NCI-H2029 treated with DMSO at 0.1 percent for 48 hours (cell line): ENCODE measurements at regions not wholly inside any gene's neighbourhood (a gene's known extent, or its start where the extent isn't known, plus 50 kb on each side); places are given as distances from the start of the nearest gene placed in this dataset.
"Not testable (repeated sequence)": the region's sequence is repeated elsewhere in the genome, so short reads cannot be mapped to it uniquely, and the experiment has no call there.

Experiments
- DNase-seq: peaks from one replicate; lab custom pipeline; 2025; lab: John Stamatoyannopoulos, UW

DNA sequence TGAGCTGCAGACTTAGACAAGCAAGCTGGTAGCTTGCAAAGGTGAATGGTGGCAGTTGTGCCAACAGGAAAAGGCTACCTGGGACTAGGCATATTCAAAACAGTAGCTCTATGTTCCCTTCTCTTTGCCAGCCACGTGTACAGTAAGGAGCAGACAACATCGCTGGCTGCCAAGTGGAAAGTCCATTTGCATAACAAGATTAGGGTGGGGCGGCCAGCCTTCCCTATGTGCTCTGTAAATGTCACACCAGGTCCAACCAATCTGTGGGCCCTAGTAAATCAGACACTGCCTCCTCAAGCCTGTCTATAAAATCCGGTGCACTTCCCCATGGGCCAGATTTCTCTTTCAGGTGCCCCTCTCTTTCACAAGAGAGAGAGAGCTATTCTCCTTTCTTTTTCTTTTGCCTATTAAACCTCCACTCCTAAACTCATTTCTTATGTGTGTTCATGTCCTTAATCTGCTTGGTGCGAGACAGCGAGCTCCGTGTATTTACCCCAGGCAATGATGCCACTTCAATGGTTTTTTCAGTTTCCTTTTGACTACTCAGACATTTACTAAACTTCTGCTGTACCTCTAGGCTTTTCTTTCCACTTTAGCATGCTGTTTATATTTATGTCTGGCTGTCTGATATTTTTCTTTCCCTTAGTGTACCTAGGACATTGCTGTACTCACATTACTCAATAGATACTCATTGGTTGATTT lies 297.4 kb upstream of the GCFC2 start:
- DNase-seq, result no peak

DNA sequence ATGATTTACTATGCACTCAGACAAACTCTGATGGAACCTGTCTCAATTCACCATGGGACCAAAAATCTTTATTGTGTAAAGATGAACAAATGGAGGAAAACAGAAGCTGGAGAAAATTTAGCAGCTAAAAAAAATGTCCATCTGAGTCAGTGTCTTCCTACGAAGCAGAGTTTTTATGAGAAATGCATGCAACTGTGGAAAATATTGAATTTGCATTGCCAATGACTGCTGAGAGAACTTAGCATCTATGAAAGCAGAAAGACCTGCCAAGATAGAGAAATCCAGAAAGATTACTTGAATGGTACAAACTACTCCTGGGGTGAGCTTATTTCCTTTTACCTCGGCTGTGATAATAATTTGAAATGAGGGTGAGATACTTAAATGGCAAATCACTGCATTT lies 289.7 kb upstream of the GCFC2 start:
- DNase-seq, result no peak

DNA sequence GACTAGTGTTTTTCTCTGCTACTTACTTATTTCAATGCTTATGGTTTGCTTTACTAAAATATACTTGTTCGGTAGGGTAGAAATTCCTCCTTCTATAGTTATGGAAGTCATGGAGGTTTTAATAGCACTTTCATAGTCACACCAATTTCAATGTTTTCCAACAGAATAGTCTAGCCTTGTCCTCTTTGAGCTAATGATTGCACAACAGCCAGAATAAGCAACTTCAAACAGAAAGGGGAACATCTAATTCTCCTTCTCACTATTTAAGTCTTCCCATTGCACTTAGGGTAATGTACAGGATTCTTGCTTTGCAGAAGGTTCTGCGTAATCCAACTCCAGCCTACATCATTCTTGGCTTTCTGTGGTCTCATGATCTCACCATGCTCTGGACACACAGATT lies 287.7 kb upstream of the GCFC2 start:
- no peak for DNase-seq

DNA sequence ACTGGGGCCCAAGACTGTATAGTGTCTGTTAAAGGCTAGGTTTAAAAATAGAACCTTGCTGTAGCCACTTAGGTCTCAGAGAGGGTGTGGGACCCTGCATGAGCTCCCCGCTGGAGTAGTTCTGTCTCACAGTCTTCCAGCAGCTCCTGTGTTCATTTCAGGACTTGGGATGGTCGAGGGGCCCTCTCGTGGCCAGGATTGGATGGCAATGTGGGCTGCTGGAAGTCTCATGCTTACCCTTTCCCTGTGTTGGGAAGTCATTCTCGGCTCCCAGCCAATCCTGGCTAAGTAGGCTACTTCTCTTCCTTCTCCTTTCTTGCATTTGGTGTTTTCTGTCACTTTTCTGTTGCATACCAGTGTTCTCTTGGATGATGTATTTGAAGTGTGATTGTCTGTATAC lies 284.0 kb upstream of the GCFC2 start:
- no peak for DNase-seq

DNA sequence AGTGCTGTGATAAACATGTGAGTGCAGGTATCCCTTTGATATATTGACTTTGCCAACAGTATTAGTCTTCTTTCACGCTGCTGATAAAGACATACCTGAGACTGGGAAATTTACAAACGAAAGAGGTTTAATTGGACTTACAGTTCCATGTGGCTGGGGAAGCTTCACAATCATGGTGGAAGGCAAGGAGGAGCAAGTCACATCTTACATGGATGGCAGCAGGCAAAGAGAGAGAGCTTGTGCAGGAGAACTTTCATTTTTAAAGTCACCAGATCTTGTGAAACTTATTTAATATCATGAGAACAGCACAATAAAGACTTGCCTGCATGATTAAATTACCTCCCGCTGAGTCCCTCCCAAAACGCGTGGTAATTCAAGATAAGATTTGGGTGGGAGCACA lies 277.9 kb upstream of the GCFC2 start:
- not testable (repeated sequence) for DNase-seq

DNA sequence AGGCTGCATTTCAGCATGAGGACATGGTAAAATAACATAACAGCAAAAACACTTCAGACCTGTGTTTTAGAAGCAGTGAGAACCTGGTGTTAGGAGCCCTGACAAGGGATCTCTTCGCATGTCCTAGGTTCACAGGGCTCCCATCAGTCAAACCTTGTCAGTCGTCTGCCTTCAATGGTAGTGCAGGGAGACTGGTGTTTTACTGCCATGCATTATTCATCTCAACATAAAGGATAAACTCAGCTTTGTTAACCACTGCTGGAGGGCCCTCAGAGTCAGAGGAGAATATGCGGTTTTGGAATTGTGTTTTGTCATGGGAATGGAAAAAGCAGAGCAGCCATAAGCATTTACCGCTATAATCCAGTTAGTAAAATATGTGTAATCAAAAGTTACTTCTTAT lies 275.9 kb upstream of the GCFC2 start:
- DNase-seq, result no peak

DNA sequence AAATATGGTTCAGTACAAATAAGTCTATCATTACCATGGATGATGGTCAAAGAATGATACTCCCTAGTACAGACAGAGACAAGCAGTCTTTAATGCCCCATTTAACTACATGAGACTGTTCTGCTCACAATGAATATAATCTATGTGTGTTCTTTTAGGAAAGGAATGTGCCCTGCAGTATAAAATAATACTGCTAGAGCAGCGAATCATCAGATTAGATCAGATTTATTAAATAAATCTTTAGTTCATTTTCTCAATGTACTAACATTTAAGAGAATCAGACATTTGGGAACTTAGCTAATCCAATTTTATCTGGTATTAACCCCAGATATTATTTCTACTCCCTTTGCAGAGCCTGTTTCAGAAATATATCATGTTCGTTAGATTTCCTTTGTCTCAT lies 272.0 kb upstream of the GCFC2 start:
- no peak for DNase-seq

DNA sequence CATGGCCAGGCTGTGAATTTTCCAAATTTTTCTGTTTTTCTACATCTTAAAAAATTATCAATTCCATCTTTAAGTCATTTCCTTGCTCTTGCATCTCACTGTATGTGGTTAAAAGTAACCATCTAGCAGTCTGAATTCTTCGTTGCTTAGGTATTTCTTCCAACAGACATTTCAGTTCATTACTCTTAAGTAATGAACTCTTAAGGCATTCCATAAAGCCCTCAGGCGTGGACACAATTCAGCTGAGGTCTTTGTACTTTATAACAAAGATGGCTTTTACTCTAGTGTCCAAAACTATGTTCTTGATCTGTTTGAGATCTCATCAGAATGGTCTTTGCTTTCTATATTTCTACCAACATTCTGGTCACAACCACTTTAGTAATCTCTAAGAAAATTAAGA lies 253.9 kb upstream of the GCFC2 start:
- DNase-seq, result no peak

DNA sequence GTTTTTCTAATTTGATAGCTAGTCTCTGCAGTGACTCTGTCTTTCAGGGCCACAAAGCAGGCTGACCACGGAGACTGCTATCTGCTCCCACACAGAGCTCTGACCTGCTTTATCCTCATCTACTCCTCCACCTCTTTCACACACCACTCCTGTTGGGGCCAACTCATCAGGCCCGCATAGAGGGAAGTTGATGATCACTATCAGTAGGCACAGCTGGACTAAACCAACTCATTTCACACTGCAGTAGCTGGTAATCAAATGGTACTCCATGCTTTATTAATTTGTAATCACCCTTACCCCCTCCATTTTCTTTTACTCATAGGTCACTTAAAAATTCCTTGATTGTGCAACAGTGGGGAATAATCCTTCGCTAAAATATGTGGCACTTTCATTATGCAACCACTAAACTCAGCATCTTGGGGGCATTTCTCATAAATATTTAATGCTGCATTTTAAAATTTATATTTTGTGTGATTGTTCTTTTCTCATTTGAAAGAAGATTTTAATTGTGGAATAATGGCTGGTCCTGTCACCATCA lies 249.8 kb upstream of the GCFC2 start:
- DNase-seq, result no peak

DNA sequence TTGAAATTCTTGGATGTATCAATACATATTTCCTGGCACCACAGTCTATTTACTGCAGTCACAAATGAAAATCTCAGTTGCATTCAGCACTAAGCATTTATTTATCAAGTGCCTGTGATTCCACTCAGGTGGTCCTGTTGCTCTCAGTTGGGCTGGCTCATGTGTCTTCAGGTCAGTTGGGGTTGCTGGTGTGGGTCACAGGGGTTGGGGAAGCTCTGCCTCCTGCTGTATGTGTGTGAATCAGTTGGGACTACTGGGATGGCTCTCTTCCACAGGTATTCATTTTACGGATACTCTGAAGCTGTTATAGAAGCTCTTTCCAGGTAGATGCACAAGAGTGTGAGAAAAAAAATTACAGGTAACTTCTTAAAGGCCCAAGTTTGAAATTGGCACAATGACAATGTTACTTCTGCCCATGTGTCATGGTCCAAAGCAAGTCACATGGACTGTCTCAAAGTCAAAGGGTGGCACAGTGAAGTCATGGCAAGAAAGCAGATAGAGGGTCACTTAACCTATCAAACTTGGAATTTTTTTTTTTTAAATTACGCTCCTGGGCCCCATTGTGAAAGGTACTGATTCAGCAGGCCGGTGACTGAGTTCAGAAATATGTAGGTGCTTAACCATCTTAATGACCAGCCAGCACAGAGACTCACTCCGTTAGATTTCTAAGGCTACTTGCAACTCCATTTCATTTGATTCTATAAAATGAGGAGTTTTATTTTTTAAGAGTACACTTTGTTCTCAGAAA lies 249.2 kb upstream of the GCFC2 start:
- no peak for DNase-seq

DNA sequence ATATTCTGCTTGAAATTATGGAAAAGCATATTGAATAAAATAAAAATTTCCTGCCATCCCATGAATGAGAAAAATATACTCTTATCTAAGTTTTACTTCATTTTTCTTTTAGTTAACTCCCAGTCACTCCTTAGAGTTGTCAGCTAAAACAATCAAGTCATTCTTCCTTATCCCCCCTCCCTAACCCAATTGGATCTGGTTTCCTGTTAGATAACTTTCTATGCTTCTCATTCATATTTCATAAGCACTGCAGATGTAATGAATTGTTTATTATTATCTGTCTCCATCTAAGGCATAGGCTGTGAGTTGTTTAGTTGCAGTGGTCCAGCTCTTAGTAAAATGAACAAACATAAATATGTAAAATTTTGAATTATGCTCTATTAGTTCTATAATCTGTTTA lies 244.0 kb upstream of the GCFC2 start:
- no peak for DNase-seq

DNA sequence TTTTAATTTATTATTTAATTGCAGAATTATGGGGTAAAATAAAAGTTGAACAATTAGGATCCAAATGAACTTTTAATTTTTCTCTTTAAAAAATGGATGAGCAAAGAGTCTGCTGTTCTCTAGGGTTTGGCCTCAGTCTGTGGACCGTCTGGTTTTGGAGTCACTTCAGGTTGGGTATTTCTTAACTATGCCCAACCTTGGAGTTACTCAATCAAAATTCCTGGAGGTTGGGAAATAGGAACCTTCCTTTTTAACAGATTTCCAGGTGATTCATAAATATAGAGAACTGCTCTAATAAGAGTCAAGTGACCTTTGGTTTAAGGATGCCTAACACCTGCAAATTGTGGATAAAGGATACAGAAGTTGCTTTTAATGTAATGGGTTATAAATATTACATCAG lies 241.5 kb upstream of the GCFC2 start:
- no peak for DNase-seq

DNA sequence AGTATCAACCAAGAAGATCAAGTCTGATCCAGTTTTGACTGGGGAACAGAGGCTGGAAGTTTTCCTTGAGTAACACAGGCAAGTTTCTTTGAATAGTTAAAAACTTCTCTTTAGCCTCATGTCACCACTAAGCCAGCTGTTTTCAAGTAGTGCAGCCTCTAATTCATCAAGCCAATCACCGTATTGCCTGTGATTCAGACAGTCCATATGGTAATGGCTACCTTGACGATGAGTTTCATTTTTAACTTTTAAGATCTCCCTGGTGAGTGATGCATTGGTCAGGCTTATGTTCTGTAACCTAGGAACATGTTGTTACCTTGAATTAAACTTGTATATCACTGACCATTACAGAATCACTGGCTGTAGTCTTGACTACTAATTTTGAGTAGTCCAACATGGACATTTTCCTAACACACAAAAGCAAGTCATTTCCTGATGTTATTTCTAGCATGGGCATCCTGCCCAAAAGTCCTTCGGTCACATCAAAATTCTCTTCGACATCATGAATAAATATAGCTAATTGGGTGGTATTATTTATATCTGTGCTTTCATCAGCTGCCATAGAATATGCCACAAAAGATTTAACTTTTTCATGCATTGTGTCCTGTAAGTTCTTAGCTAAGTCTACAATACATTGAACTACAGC lies 238.8 kb upstream of the GCFC2 start:
- DNase-seq, result no peak

DNA sequence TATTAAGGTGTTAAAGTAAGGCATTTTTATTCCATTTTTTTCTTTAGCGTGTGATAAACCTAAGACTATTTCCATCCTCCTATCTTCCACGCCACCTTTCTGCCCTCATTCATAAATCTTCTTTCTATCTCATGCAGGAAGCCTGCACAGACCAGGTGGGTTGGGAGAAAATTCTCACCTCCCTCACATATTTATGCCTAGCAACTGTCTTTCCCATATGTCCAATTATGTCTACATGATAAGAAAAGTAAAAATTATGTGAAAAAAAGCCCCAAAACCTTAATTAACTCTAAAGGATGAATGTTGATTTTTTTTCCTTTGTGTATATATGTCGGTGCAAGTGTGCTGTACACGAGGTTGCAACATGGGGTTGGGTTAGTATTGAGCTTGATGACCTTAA lies 225.6 kb upstream of the GCFC2 start:
- no peak for DNase-seq

DNA sequence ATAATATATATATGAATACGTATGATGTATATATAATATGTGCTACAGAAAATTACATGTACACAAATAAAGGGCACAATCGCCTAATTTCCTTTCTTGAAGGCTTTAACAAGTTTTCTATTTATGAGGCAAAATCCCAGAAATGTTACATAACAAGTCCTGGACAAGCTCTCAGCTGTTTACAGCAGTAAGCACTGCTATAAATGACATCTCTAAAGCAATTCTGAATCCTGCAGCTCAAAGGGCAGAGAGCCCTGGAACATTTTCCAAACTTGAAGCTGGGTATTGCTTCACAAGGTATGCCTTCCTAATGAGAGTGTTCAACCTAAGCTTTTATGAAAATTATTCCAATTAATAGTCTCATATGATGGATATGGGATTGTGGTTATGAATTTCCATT lies 222.3 kb upstream of the GCFC2 start:
- no peak for DNase-seq

DNA sequence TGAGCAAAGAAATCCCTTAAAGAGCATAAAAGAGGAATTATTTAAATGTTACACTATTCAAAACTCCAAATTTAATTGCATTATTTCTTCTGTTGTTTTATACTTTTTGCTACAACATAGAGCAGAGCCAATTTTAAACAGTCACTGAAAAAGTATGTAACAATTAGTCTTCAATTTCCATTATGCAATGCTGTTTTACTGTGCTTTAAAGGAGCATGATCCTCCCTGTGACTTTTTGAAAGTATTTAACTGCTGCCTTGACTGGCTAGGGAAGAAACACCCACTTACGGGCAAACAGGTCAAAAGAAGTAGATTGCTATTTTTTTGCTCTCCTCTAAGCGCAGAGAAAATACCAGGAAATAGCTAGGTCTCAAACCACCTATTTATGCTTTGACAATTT lies 217.4 kb upstream of the GCFC2 start:
- DNase-seq, result no peak

DNA sequence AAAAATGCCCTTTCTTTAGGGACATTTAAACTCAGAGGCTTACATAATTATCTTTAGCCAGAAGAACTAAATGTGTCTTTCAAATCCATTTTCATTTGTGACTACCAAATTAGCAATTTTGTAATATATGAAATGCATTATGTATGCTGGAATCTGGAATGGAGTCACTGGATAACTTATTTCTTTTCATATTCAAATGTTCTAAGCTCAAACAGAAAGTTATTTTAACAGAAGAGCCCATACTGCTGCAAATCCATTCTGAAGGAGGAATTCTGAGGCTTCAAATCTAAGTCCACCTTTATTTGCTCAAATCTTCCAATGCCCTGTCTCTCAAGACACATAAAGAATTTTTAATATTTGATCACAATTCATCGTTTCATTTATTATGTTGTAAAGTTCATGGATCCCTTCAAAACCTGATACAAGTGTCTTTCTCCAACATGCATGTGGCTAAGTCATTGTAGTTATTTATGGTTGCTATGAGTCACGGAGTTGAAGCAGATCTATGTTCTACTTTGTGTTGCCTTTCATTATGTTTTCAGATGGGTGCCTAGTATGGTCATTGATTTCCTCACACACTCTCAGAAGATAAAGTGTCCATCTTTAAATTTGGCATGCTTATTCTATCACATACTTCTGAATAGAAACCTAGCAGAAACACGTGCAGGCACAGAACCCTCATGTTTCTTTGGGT lies 214.8 kb upstream of the GCFC2 start:
- no peak for DNase-seq

DNA sequence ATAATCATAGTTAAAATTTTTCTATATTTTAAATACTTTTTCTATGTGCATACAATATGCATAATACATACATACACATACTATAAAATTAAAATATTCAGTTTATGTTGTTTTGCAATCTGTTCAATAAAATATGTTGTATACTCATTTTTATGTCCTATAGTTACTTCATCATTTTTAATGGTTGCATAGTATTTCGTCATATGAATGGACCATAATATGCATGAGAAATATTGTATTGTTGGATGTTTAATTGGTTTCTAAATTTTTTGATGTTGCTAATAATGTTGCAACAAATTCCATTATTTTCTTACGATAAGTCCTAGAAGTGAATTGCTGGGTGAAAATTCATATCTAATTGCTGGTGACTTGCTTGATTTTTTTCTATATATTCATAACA lies 211.5 kb upstream of the GCFC2 start:
- no peak for DNase-seq

DNA sequence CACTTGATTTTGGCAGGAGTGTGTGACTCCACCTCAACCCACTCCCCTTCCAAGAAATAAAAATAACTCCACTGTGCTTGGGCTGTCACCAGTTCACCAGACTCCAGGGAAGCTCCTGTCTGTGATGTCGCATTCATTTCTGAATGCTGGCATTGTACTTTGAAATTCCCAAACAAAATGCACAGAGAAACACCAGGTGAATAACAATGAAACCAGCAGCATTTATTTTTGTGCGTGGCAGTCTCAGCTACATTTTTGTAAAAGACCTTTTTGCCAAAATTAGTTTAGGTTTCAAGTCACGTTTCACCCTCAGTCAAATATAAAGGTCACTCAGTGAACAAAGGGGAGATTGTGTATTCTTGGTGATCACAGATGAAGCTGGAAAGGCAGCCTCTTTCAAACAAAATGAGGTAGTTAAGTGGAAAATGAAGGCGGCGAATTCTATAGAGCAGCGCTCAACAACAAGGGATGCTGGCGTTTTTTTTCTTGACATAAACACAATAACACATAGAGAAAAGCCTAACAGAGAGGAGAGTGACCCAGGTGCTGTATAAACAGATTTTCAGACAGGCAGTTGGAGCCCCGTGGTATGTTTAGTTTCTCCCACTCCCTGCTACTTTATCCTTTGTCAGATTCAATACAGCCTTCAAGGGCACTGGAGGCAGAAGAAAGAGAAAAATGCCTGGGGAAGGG lies 210.3 kb upstream of the GCFC2 start:
- DNase-seq, result no peak

DNA sequence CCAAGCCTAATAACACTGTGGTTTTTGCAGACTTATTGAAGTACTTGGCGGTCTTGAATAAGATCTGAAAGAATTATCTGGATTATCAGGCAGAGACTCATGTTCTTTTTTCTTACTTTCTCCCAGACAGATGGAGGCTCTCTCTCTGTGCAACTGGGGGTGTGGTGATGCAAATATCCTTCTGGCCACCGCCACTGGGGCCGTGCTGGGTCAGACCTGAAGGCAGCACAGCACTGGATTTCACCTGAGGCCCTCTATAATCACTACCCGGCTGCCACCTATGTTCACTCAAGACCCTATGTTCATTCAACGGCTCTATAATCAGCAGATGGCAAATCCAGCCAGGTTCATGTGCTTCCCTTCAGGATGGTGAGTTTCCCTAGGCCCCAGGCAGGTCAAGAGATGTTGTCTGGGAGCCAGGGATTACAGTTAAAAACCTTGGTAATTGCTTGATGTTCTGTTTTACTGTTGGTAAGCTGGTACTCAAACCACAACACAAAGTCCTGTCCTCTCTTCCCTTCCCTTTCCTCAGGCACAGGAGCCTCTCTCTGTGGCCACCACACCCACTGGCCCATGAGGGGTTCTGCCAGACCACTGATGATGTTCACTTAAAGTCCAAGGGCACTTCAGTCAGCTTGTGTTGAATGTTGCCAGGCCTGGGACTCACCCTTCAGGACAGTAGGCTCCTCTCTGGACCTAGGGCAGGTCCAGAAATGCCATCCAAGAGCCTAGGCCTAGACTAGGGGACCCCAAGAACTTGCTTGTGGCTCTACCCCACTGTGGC lies 205.3 kb upstream of the GCFC2 start:
- no peak for DNase-seq

DNA sequence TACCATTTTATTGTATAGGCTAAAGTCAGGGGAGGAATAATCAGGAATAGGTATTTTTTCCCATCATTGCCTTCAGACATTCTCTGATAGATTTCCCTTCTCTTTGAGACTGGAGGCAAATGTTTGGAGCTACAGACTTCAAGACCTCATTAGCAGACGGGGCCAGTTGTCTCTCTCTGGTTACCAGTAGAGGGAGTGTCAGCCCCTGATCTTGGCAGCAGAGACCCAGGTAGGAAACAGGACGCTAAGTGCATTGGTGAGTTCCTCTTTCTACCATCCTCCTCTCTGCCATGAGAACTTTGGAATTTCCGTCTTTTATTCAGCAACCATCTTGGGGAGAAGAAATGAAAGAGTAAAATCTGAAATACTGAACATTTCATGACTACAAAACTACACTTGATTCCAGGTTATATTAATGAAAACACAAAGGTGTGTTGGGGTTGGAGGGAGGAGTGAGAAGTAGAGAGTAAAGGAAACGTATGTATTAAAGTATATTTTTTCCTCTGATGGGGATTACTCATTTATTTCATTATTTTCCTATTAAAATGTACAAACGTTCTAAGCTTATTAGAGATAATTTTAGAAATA lies 186.2 kb upstream of the GCFC2 start:
- no peak for DNase-seq
